HK-2 (cell line): ENCODE measurements at regions not wholly inside any gene's neighbourhood (a gene's known extent, or its start where the extent isn't known, plus 50 kb on each side); places are given as distances from the start of the nearest gene placed in this dataset.
A peak's percentile ranks its signal among the peaks of the same experiment; 100 is the strongest.

ENCODE experiments used
- DNase-seq: peaks from one replicate; pipeline ENCODE4 v3.0.0-alpha.2; 2018; ENCODE audit not compliant: unreplicated experiment

- peak; percentile 72 for DNase-seq
Observed at GRCh38 chr2:235358981-235359471, 134.8 kb upstream of the AGAP1 start.

- DNase-seq, result no peak
Observed at GRCh38 chr2:235360446-235360845, 133.4 kb upstream of the AGAP1 start.

DNA sequence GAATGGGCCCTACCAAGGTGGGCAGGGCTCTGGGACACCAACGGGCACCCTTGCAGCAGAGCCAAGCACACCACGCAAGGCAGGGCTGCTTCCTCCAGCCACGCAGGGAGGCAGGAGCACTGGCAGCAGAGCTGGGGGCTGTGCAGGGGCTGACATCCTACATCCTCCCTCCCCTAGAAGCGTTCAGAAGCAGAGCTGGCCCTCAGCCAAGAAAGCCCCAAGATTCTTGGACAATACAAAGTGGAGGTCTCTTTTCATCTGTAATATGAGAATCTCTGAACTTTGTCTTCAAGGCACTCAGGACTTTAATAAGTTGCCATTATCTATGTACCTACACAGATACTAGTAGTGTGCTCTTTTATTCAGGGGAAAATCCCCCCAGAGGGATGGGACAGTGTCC lies 128.1 kb upstream of the AGAP1 start:
- no peak for DNase-seq

- no peak for DNase-seq
Observed at GRCh38 chr2:235366390-235366789, 127.5 kb upstream of the AGAP1 start.

DNA sequence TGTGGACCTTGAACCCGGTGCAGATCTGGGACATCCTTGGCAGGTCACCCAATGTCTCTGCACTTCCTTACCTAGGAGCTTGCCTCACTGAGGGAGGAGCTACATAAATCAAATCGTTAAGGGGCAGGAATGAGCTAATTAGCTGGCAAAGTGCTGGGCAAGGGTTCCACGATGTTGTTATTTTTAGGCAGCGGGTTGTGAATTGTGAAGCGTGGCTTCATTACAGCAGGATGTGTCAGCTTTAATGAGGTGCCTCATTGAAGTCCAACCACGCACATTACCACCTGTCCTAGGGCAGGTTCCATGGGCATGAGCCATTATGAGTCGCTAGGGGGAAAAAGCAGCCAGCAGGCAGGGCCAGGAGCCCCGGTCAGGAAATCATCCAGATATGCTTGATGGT lies 127.0 kb upstream of the AGAP1 start:
- no peak for DNase-seq

DNA sequence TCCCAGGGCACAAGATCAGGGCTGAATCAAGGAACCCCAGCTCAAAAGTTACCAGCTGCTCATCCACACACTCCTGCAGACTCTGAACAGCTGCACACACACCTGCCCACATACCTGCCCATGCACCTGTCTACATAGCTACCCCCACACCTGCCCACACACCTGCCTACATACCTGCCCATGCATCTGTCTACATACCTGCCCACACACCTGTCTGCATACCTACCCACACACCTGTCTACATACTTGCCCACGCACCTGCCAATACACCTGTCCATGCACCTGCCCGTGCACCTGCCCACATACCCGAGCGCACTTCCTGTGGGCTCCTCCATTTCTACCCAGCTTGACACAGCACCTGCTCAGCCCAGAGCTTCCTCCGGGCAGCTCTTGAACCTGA lies 122.8 kb upstream of the AGAP1 start:
- DNase-seq, result no peak

DNA sequence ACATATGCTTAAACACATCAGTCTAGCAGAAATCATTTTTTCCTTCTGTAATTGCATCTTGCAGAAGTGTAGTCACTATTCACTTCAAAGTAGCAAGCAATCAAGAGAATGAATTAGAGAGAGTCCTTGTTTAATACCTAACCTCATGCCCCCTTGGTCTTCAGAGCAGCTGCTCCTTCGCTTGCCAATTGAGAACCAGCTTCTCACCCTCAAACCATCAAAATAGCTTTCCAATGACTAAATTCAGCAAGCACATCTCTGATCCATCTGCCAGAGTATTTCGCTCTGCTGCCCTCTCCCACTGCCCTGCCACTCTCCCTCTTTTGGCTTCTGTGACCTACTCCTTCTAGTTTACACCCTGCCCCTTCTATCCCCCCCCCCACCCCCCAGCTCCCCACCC lies 120.7 kb upstream of the AGAP1 start:
- DNase-seq, result no peak

DNA sequence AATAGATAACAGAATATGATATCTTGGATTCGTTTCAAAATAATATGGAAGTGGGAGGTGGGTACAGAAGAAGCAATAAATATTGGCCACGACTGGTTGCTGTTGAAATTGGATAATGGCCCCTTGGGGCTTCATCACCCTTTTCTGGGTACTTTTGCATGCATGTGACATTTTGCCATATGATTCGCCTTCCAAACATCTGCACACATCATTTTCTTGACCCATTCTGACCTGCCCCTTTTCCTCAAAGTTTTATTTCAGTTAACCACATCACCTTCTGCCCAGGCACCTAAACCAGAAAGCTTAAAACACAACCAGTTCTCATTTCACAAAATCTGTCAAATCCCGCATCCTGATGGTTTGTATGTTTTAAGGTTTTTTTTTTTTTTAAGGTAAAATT lies 116.7 kb upstream of the AGAP1 start:
- no peak for DNase-seq

- DNase-seq, result no peak
Observed at GRCh38 chr2:235378246-235378645, 115.6 kb upstream of the AGAP1 start.

- no peak for DNase-seq
Observed at GRCh38 chr2:235378944-235379343, 114.9 kb upstream of the AGAP1 start.

- DNase-seq, result no peak
Observed at GRCh38 chr2:235381261-235381912, 112.5 kb upstream of the AGAP1 start.

GRCh38 chr2:235382179-235382578 lies 111.7 kb upstream of the AGAP1 start:
- no peak for DNase-seq

- no peak for DNase-seq
Observed at GRCh38 chr2:235382601-235383000, 111.2 kb upstream of the AGAP1 start.

GRCh38 chr2:235383272-235383843 lies 110.5 kb upstream of the AGAP1 start:
- DNase-seq, result no peak

GRCh38 chr2:235384624-235385023 lies 109.2 kb upstream of the AGAP1 start:
- no peak for DNase-seq

GRCh38 chr2:235389626-235390025 lies 104.2 kb upstream of the AGAP1 start:
- no peak for DNase-seq

DNA sequence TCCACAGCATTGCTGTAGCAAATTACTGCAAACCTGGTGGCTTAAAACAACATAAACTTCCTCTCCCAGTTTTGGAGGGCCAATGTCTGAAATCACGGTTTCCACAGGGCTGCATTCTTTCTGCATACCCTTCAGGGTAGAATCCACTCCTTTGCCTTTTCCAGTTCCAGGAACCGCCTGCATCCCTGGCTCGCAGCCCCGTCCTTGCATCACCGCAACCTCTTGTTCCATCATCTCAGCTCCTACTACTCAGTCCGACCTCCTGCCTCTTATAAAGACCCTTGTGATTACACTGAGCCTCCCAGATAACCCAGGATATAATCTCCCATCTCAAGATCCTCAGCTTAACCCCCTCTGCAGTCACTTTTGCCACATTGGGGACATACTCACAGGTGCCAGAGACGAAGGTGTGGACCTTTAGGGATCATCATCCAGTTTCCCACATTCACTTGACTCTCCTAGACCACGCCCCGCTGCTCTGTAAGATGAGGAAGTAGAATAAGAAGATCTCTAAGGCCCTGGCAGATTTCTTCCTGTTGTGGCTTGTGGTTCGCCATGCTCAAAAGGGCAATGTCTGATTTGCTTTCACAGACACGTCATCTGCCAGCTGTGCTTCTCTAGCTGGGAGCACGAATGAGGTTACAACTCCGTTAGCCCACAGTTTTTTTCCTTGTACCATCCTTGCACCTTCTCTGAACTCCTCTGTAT lies 103.6 kb upstream of the AGAP1 start:
- DNase-seq, result peak; percentile 6

GRCh38 chr2:235390816-235391194 lies 103.0 kb upstream of the AGAP1 start:
- DNase-seq, result no peak

DNA sequence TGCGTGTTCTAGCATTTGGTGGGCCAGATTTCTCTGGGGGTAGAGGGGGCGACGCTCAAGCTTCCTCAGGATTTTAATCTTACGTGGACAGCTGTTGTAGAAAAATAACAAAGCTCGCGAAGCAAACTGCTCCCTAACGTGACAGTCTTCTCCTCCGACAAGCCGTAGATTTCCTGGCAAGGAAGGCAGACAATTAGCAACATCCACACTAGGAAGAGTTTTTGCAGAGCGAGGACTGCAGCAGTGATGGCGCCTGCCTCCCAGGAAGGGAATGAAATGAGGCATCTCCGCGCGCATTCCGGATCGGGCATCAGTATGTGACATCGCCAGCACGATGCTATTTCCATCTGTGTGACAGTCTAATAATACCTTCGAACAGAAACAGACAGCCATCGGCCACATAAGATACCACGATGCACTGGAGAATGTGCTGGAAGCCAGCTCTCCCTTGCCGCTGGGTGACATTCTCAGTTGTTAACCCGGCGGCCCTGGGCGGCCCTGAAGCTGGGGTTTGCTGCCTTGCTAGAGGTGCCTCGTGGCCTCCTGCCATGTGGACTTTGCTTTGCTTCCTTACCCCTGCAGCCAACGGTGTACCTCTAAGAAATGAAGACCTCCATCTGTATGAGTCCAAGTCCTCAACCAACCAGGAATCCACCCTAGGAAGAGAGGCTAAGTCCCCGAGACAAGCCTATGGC lies 101.8 kb upstream of the AGAP1 start:
- DNase-seq, result no peak

- DNase-seq, result peak; percentile 52
Observed at GRCh38 chr2:235394278-235394828, 99.5 kb upstream of the AGAP1 start.

- no peak for DNase-seq
Observed at GRCh38 chr2:235396071-235396846, 97.6 kb upstream of the AGAP1 start.

GRCh38 chr2:235398321-235398720 lies 95.5 kb upstream of the AGAP1 start:
- DNase-seq, result no peak
